ENCODE measurements at regions not wholly inside any gene's neighbourhood (a gene's known extent, or its start where the extent isn't known, plus 50 kb on each side); places are given as distances from the start of the nearest gene placed in this dataset.

DNA sequence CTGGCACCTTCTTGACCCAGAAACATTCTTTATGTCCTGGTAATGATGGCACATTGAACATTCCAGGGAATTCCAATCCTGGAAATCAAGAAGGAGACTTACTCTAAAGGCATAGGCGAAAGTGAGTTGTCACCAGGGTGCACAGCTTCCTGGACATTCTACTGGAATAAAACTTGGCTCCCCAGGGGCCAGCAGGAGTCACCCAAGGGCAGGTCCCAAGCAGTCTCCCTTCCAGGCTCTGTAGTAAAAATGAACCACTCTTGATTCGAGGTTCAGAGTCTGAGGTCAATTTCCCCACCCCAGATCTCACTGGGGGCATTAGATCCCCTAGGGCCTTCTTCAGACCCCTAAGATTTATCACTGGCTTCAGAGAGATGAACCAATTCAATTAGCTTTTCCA lies 338.7 kb upstream of the GATB start:
- no peak for ATAC-seq
- TF ChIP-seq ARNTL (CRISPR knock-in tag; IDR thresholded peaks at IDR 0.05; ENCODE audit: borderline replicate concordance, low read depth) (no peak), ZNF70 (CRISPR knock-in tag; IDR thresholded peaks at IDR 0.05) (no peak), ZNF565 (CRISPR knock-in tag; conservative IDR thresholded peaks at IDR 0.05; ENCODE audit: low read depth) (no peak), TOX (CRISPR knock-in tag; IDR thresholded peaks at IDR 0.05; ENCODE audit: borderline replicate concordance) (no peak), ZC3H10 (CRISPR knock-in tag; IDR thresholded peaks at IDR 0.05) (no peak), OSR1 (CRISPR knock-in tag; IDR thresholded peaks at IDR 0.05) (no peak), ZFP3 (CRISPR knock-in tag; IDR thresholded peaks at IDR 0.05) (no peak), ZFP30 (CRISPR knock-in tag; IDR thresholded peaks at IDR 0.05) (no peak), BACH2 (CRISPR knock-in tag; IDR thresholded peaks at IDR 0.05; ENCODE audit: borderline replicate concordance) (no peak), GLIS3 (CRISPR knock-in tag; IDR thresholded peaks at IDR 0.05) (no peak), ESRRG (CRISPR knock-in tag; IDR thresholded peaks at IDR 0.05) (no peak), ZNF8 (CRISPR knock-in tag; IDR thresholded peaks at IDR 0.05) (no peak), CSDC2 (CRISPR knock-in tag; IDR thresholded peaks at IDR 0.05) (no peak), ISL1 (CRISPR knock-in tag; IDR thresholded peaks at IDR 0.05) (no peak)
- TF ChIP-seq, protein P1, sequence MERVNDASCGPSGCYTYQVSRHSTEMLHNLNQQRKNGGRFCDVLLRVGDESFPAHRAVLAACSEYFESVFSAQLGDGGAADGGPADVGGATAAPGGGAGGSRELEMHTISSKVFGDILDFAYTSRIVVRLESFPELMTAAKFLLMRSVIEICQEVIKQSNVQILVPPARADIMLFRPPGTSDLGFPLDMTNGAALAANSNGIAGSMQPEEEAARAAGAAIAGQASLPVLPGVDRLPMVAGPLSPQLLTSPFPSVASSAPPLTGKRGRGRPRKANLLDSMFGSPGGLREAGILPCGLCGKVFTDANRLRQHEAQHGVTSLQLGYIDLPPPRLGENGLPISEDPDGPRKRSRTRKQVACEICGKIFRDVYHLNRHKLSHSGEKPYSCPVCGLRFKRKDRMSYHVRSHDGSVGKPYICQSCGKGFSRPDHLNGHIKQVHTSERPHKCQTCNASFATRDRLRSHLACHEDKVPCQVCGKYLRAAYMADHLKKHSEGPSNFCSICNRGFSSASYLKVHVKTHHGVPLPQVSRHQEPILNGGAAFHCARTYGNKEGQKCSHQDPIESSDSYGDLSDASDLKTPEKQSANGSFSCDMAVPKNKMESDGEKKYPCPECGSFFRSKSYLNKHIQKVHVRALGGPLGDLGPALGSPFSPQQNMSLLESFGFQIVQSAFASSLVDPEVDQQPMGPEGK (CRISPR knock-in tag; IDR thresholded peaks at IDR 0.05; ENCODE audit: borderline replicate concordance), result no peak
- TF ChIP-seq, protein P2, sequence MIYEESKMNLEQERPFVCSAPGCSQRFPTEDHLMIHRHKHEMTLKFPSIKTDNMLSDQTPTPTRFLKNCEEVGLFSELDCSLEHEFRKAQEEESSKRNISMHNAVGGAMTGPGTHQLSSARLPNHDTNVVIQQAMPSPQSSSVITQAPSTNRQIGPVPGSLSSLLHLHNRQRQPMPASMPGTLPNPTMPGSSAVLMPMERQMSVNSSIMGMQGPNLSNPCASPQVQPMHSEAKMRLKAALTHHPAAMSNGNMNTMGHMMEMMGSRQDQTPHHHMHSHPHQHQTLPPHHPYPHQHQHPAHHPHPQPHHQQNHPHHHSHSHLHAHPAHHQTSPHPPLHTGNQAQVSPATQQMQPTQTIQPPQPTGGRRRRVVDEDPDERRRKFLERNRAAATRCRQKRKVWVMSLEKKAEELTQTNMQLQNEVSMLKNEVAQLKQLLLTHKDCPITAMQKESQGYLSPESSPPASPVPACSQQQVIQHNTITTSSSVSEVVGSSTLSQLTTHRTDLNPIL (CRISPR knock-in tag; IDR thresholded peaks at IDR 0.05; ENCODE audit: low read depth), result no peak

DNA sequence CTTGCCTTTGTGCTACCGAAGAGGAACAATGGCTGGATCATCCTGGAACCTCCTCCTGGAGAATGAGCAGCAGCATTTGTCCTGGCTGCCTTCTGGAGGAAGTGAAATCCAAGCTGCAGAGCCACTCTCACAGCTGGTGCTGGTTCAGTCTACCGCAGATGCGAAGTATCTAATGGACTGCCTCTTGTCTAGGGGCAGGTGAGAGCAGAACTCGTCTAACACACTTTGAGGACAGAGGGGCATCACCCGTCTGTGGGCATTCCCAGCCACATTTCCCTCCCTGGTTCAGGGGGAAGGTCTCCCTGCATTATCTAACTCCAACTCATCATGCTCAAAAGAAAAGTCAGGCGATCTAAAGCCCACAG lies 338.2 kb upstream of the GATB start:
- TF ChIP-seq TOX (CRISPR knock-in tag; IDR thresholded peaks at IDR 0.05; ENCODE audit: borderline replicate concordance) (no peak), ZFP30 (CRISPR knock-in tag; IDR thresholded peaks at IDR 0.05) (no peak), ZNF8 (CRISPR knock-in tag; IDR thresholded peaks at IDR 0.05) (no peak), ZFP3 (CRISPR knock-in tag; IDR thresholded peaks at IDR 0.05) (no peak), OSR1 (CRISPR knock-in tag; IDR thresholded peaks at IDR 0.05) (no peak), ISL1 (CRISPR knock-in tag; IDR thresholded peaks at IDR 0.05) (no peak), GLIS3 (CRISPR knock-in tag; IDR thresholded peaks at IDR 0.05) (no peak), BACH2 (CRISPR knock-in tag; IDR thresholded peaks at IDR 0.05; ENCODE audit: borderline replicate concordance) (no peak), ZNF70 (CRISPR knock-in tag; IDR thresholded peaks at IDR 0.05) (no peak), CSDC2 (CRISPR knock-in tag; IDR thresholded peaks at IDR 0.05) (no peak), RARB (CRISPR knock-in tag; IDR thresholded peaks at IDR 0.05) (no peak), ESRRG (CRISPR knock-in tag; IDR thresholded peaks at IDR 0.05) (no peak), ARNTL (CRISPR knock-in tag; IDR thresholded peaks at IDR 0.05; ENCODE audit: borderline replicate concordance, low read depth) (no peak), ZC3H10 (CRISPR knock-in tag; IDR thresholded peaks at IDR 0.05) (no peak)
- TF ChIP-seq, protein P2 (CRISPR knock-in tag; IDR thresholded peaks at IDR 0.05; ENCODE audit: low read depth), result no peak
- TF ChIP-seq, protein P1 (CRISPR knock-in tag; IDR thresholded peaks at IDR 0.05; ENCODE audit: borderline replicate concordance), result no peak
- TF ChIP-seq, protein P3, sequence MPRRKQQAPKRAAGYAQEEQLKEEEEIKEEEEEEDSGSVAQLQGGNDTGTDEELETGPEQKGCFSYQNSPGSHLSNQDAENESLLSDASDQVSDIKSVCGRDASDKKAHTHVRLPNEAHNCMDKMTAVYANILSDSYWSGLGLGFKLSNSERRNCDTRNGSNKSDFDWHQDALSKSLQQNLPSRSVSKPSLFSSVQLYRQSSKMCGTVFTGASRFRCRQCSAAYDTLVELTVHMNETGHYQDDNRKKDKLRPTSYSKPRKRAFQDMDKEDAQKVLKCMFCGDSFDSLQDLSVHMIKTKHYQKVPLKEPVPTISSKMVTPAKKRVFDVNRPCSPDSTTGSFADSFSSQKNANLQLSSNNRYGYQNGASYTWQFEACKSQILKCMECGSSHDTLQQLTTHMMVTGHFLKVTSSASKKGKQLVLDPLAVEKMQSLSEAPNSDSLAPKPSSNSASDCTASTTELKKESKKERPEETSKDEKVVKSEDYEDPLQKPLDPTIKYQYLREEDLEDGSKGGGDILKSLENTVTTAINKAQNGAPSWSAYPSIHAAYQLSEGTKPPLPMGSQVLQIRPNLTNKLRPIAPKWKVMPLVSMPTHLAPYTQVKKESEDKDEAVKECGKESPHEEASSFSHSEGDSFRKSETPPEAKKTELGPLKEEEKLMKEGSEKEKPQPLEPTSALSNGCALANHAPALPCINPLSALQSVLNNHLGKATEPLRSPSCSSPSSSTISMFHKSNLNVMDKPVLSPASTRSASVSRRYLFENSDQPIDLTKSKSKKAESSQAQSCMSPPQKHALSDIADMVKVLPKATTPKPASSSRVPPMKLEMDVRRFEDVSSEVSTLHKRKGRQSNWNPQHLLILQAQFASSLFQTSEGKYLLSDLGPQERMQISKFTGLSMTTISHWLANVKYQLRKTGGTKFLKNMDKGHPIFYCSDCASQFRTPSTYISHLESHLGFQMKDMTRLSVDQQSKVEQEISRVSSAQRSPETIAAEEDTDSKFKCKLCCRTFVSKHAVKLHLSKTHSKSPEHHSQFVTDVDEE (CRISPR knock-in tag; IDR thresholded peaks at IDR 0.05), result no peak
- no peak for ATAC-seq

DNA sequence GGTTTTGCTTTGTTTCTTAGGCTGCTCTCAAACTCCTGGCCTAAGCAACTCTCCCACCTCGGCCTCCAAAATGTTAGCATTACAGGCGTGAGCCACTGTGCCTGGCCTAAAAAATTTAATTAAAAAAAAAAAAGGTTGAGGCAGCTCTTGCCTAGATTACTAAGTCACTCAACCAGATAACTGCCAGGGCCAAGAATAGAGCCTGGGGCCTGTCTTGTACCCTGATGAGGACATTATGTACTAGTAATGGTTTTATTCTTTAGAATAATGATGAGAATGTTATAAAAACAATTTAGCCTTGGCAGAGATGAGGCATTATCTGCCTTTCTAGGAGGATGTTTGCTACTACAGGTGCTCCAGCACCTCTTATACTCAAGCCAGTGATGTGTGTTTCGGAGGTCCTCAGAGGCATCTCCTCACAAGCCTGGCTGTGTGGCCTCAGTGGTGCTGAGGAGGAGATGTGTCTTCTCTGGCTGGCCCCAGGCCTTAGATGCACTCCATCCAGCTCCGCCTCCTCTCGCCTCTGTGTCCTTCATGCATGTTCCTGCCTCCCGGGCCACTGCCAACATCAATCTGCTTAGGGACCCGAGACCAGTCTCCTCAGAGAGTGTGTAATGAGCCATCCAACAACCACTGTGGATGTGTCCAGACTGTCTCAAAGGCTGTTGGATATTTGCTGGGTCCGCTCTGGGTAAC lies 337.7 kb upstream of the GATB start:
- ATAC-seq, result no peak
- TF ChIP-seq ZFP3 (CRISPR knock-in tag; IDR thresholded peaks at IDR 0.05), result no peak
- TF ChIP-seq ZNF8 (CRISPR knock-in tag; IDR thresholded peaks at IDR 0.05), result no peak
- no peak for TF ChIP-seq TOX (CRISPR knock-in tag; IDR thresholded peaks at IDR 0.05; ENCODE audit: borderline replicate concordance)
- no peak for TF ChIP-seq ZNF70 (CRISPR knock-in tag; IDR thresholded peaks at IDR 0.05)
- TF ChIP-seq CSDC2 (CRISPR knock-in tag; IDR thresholded peaks at IDR 0.05), result no peak
- TF ChIP-seq, protein P3 (CRISPR knock-in tag; IDR thresholded peaks at IDR 0.05), result no peak
- TF ChIP-seq ZC3H10 (CRISPR knock-in tag; IDR thresholded peaks at IDR 0.05), result no peak
- TF ChIP-seq GLIS3 (CRISPR knock-in tag; IDR thresholded peaks at IDR 0.05), result no peak
- no peak for TF ChIP-seq RARB (CRISPR knock-in tag; IDR thresholded peaks at IDR 0.05)
- TF ChIP-seq OSR1 (CRISPR knock-in tag; IDR thresholded peaks at IDR 0.05), result no peak
